Gastroesophageal sphincter (tissue), 4 donors: ENCODE measurements at regions not wholly inside any gene's neighbourhood (a gene's known extent, or its start where the extent isn't known, plus 50 kb on each side); places are given as distances from the start of the nearest gene placed in this dataset.

Experiments used
- ATAC-seq: fragments of 150-250 bp; one replicate; pipeline ENCODE4 v1.9.1; 2016; ENCODE audit warnings: mild to moderate bottlenecking, moderate library complexity
- H3K27ac ChIP-seq, 4 donors: fragments of 200-600 bp; sonication (generic) in 3 of 4; 1 replicate in 3 of 4; 2 replicates in 1 of 4; pipeline ENCODE4 v1.5.1; 2016 to 2019
- H3K27me3 ChIP-seq: fragments of 200-600 bp; sonication (generic); one replicate; pipeline ENCODE4 v1.5.1; 2019
- H3K36me3 ChIP-seq, 2 donors: fragments of 200-600 bp; sonication (generic); one replicate each; pipeline ENCODE4 v1.5.1; 2019; ENCODE audit warnings: control low read depth in 1 of 2
- H3K4me1 ChIP-seq, 3 donors: fragments of 200-600 bp; sonication (generic); 1 replicate in 2 of 3; 2 replicates in 1 of 3; pipeline ENCODE4 v1.5.1; 2016 to 2019; ENCODE audit warnings: control low read depth in 2 of 3
- H3K4me3 ChIP-seq, 2 donors: fragments of 200-600 bp; sonication (generic); one replicate each; pipeline ENCODE4 v1.5.1; 2019; ENCODE audit warnings: mild to moderate bottlenecking in 1 of 2, moderate library complexity in 1 of 2
- H3K9me3 ChIP-seq, 3 donors: fragments of 200-600 bp; sonication (generic); one replicate each; pipeline ENCODE4 v1.5.1; 2017 to 2019; ENCODE audit warnings: control low read depth in 2 of 3
- EP300 ChIP-seq: sonication (generic); formaldehyde crosslinking; IDR thresholded peaks from one replicate; pipeline ENCODE4 v1.6.1; 2017; ENCODE audit warnings: antibody characterized with exemption, mild to moderate bottlenecking
- POLR2A ChIP-seq, 2 donors: fragments of 450-650 bp; IDR thresholded peaks; one replicate each; pipeline ENCODE4 v1.6.1; 2017; ENCODE audit warnings: antibody characterized with exemption in 2 of 2, mild to moderate bottlenecking in 2 of 2, moderate library complexity in 1 of 2
- POLR2AphosphoS5 ChIP-seq: sonication (generic); formaldehyde crosslinking; IDR thresholded peaks from one replicate; pipeline ENCODE4 v1.6.1; 2017; ENCODE audit warnings: antibody characterized with exemption
- WGBS, 2 donors: methylation state at CpG; one replicate each; pipeline ENCODE4 v1.1.5; 2018; ENCODE audit warnings: low coverage in 1 of 2; 5-methylcytosine and 5-hydroxymethylcytosine counted together
- TF ChIP-seq, protein P1 (sequence below), 4 experiments: fragments of 200-600 bp in 2 of 4; fragments of 450-650 bp in 2 of 4; sonication (generic) in 1 of 4; IDR thresholded peaks; one replicate each; pipeline ENCODE4 v1.5.1; 2017 to 2019; ENCODE audit warnings: antibody characterized with exemption in 4 of 4, mild to moderate bottlenecking in 2 of 4, moderate library complexity in 2 of 4

GRCh38 chr15:97461226-97461625 lies 499.3 kb upstream of the ARRDC4 start:
- Histone ChIP-seq H3K27ac (peak overlapping the region; percentile 50 to 69 (median 62)), H3K4me1 (peaks cover 0 to 33% (median 10%) of the 10 kb centered on the region in 3 donors), H3K4me3 (no peak overlapping the region), H3K36me3 (no peaks in the 10 kb centered on the region), H3K27me3 (no peaks in the 10 kb centered on the region), H3K9me3 (no peaks in the 10 kb centered on the region)
- TF ChIP-seq EP300: no peak
- WGBS, 2 donors: 0 to 4% methylated on average over 1 of the region's 1 CpG
- no peak for ATAC-seq

GRCh38 chr15:97463696-97464095 lies 496.8 kb upstream of the ARRDC4 start:
- no peaks in the 10 kb centered on the region for H3K27me3 ChIP-seq
- 70% methylated on average over 4 of the region's 4 CpGs for WGBS, 2 donors
- no peak overlapping the region for H3K27ac ChIP-seq
- H3K36me3 ChIP-seq: no peaks in the 10 kb centered on the region
- no peaks in the 10 kb centered on the region for H3K9me3 ChIP-seq
- no peak overlapping the region for H3K4me3 ChIP-seq
- TF ChIP-seq, protein P1, sequence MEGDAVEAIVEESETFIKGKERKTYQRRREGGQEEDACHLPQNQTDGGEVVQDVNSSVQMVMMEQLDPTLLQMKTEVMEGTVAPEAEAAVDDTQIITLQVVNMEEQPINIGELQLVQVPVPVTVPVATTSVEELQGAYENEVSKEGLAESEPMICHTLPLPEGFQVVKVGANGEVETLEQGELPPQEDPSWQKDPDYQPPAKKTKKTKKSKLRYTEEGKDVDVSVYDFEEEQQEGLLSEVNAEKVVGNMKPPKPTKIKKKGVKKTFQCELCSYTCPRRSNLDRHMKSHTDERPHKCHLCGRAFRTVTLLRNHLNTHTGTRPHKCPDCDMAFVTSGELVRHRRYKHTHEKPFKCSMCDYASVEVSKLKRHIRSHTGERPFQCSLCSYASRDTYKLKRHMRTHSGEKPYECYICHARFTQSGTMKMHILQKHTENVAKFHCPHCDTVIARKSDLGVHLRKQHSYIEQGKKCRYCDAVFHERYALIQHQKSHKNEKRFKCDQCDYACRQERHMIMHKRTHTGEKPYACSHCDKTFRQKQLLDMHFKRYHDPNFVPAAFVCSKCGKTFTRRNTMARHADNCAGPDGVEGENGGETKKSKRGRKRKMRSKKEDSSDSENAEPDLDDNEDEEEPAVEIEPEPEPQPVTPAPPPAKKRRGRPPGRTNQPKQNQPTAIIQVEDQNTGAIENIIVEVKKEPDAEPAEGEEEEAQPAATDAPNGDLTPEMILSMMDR (IDR thresholded peaks at IDR 0.05): no peak
- TF ChIP-seq POLR2AphosphoS5: no peak
- no peak for TF ChIP-seq EP300
- no peak for TF ChIP-seq POLR2A (IDR thresholded peaks at IDR 0.05)
- H3K4me1 ChIP-seq: peaks cover 0 to 33% (median 10%) of the 10 kb centered on the region in 3 donors
- ATAC-seq: no peak

- Histone ChIP-seq H3K9me3 (no peaks in the 10 kb centered on the region), H3K27ac (no peak overlapping the region), H3K27me3 (no peaks in the 10 kb centered on the region), H3K4me1 (no peaks in the 10 kb centered on the region), H3K4me3 (no peak overlapping the region), H3K36me3 (no peaks in the 10 kb centered on the region)
- TF ChIP-seq, protein P1 (IDR thresholded peaks at IDR 0.05): no peak
- TF ChIP-seq POLR2A (IDR thresholded peaks at IDR 0.05) (no peak), EP300 (no peak), POLR2AphosphoS5 (no peak)
- ATAC-seq: no peak
Measured at GRCh38 chr15:97470417-97470816, 490.1 kb upstream of the ARRDC4 start.

- ATAC-seq: no peak
- H3K27me3 ChIP-seq: no peaks in the 10 kb centered on the region
- H3K9me3 ChIP-seq: no peaks in the 10 kb centered on the region
- no peak overlapping the region for H3K27ac ChIP-seq
- H3K36me3 ChIP-seq: no peaks in the 10 kb centered on the region
- TF ChIP-seq POLR2AphosphoS5 (no peak), EP300 (no peak), POLR2A (IDR thresholded peaks at IDR 0.05) (no peak)
- TF ChIP-seq, protein P1 (IDR thresholded peaks at IDR 0.05): no peak
- WGBS, 2 donors: 50 to 67% methylated on average over 1 of the region's 1 CpG
- no peaks in the 10 kb centered on the region for H3K4me1 ChIP-seq
- H3K4me3 ChIP-seq: no peak overlapping the region
Measured at GRCh38 chr15:97473627-97474026, 486.9 kb upstream of the ARRDC4 start.

DNA sequence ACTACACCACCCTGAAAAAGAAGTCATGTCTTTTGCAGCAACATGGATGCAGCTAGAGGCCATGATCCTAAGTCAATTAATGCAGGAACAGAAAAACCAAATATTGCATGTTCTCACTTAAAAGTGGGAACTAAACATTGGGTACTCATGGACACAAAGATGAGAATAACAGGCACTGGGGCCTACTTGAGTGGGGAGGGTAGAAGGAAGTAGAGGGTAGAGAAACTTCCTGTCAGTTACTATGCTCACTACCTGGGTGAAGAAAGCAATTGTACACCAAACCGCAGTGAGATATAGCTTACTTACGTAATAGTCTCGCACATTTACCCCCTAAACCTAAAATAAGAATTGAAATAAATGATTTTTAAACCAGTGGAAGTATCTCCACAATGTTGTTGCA lies 480.5 kb upstream of the ARRDC4 start:
- H3K36me3 ChIP-seq: no peaks in the 10 kb centered on the region
- 92 to 95% methylated on average over 3 of the region's 3 CpGs for WGBS, 2 donors
- no peaks in the 10 kb centered on the region for H3K27me3 ChIP-seq
- no peak for TF ChIP-seq POLR2A (IDR thresholded peaks at IDR 0.05)
- TF ChIP-seq, protein P1 (IDR thresholded peaks at IDR 0.05): no peak
- no peak for TF ChIP-seq POLR2AphosphoS5
- TF ChIP-seq EP300: no peak
- H3K4me1 ChIP-seq: no peaks in the 10 kb centered on the region
- peaks cover 0 to 9% (median 0%) of the 10 kb centered on the region in 3 donors for H3K9me3 ChIP-seq
- no peak for ATAC-seq
- H3K27ac ChIP-seq: no peak overlapping the region
- no peak overlapping the region for H3K4me3 ChIP-seq

GRCh38 chr15:97482521-97482920 lies 478.0 kb upstream of the ARRDC4 start:
- WGBS, 2 donors: 23 to 56% methylated on average over 2 to 3 of the region's 3 CpGs
- ATAC-seq: no peak
- TF ChIP-seq, protein P1 (IDR thresholded peaks at IDR 0.05): peak in 1 of 4 experiments; percentile 16
- TF ChIP-seq EP300 (no peak), POLR2A (IDR thresholded peaks at IDR 0.05) (no peak), POLR2AphosphoS5 (no peak)

More at GRCh38 chr15:97482521-97482920, 478.0 kb upstream of the ARRDC4 start:
- Histone ChIP-seq H3K9me3 (peaks cover 0 to 9% (median 0%) of the 10 kb centered on the region in 3 donors), H3K36me3 (no peaks in the 10 kb centered on the region), H3K4me1 (no peaks in the 10 kb centered on the region), H3K27me3 (no peaks in the 10 kb centered on the region), H3K27ac (no peak overlapping the region), H3K4me3 (no peak overlapping the region)
